Mucosa of rectum (tissue), 2 donors: ENCODE measurements at regions not wholly inside any gene's neighbourhood (a gene's known extent, or its start where the extent isn't known, plus 50 kb on each side); places are given as distances from the start of the nearest gene placed in this dataset.

Experiments
- H3K27ac ChIP-seq, 2 donors: one replicate each; pipeline ENCODE4 v1.7.0; 2013; ENCODE audit warnings: inconsistent platforms in 2 of 2, low read depth in 2 of 2, low read length in 2 of 2
- H3K27me3 ChIP-seq, 2 donors: one replicate each; pipeline ENCODE4 v1.7.0; 2013; ENCODE audit warnings: low read length in 2 of 2; ENCODE audit not compliant: control insufficient read depth in 2 of 2, insufficient read depth in 2 of 2
- H3K36me3 ChIP-seq, 2 donors: one replicate each; pipeline ENCODE4 v1.7.0; 2013; ENCODE audit warnings: low read length in 2 of 2; ENCODE audit not compliant: control insufficient read depth in 2 of 2, insufficient read depth in 2 of 2
- H3K4me1 ChIP-seq, 2 donors: one replicate each; pipeline ENCODE4 v1.7.0; 2013; ENCODE audit warnings: low read length in 2 of 2, mild to moderate bottlenecking in 1 of 2; ENCODE audit not compliant: control insufficient read depth in 2 of 2, insufficient read depth in 2 of 2
- H3K4me3 ChIP-seq, 2 donors: one replicate each; pipeline ENCODE4 v1.7.0; 2013; ENCODE audit warnings: low read length in 2 of 2
- H3K9ac ChIP-seq, 2 donors: one replicate each; pipeline ENCODE4 v1.7.0; 2013; ENCODE audit warnings: low read length in 2 of 2, low read depth in 1 of 2, mild to moderate bottlenecking in 1 of 2
- H3K9me3 ChIP-seq, 2 donors: one replicate each; pipeline ENCODE4 v1.7.0; 2013; ENCODE audit warnings: low read length in 2 of 2; ENCODE audit not compliant: control insufficient read depth in 2 of 2
- donor health status: healthy.
- donor health status: Normal muscosa, but diverticular disease.

GRCh38 chr17:31750578-31750977 lies 108.5 kb downstream of the COPRS start:
- H3K9ac ChIP-seq = no peak overlapping the region
- H3K27ac ChIP-seq = no peak overlapping the region
- peaks cover 10 to 11% of the 10 kb centered on the region in 2 donors for H3K4me1 ChIP-seq
- no peaks in the 10 kb centered on the region for H3K27me3 ChIP-seq
- no peak overlapping the region for H3K4me3 ChIP-seq
- no peaks in the 10 kb centered on the region for H3K36me3 ChIP-seq
- H3K9me3 ChIP-seq = no peaks in the 10 kb centered on the region

- no peak overlapping the region for H3K27ac ChIP-seq
- no peaks in the 10 kb centered on the region for H3K36me3 ChIP-seq
- H3K9ac ChIP-seq = no peak overlapping the region
- H3K27me3 ChIP-seq = no peaks in the 10 kb centered on the region
- peaks cover 11 to 13% of the 10 kb centered on the region in 2 donors for H3K4me1 ChIP-seq
- H3K4me3 ChIP-seq = no peak overlapping the region
- no peaks in the 10 kb centered on the region for H3K9me3 ChIP-seq
Observed at GRCh38 chr17:31748881-31749280, 110.2 kb downstream of the COPRS start.

GRCh38 chr17:31746884-31747495 lies 112.1 kb downstream of the COPRS start:
- H3K9me3 ChIP-seq = no peaks in the 10 kb centered on the region

GRCh38 chr17:31745964-31746600 lies 113.0 kb downstream of the COPRS start:
- H3K9me3 ChIP-seq = no peaks in the 10 kb centered on the region
- H3K27me3 ChIP-seq = no peaks in the 10 kb centered on the region
- H3K36me3 ChIP-seq = no peaks in the 10 kb centered on the region
- no peak overlapping the region for H3K4me3 ChIP-seq
- H3K9ac ChIP-seq = no peak overlapping the region
- no peak overlapping the region for H3K27ac ChIP-seq
- peaks cover 3 to 4% of the 10 kb centered on the region in 2 donors for H3K4me1 ChIP-seq

More at GRCh38 chr17:31746884-31747495, 112.1 kb downstream of the COPRS start:
- Histone ChIP-seq H3K9ac (no peak overlapping the region), H3K4me3 (no peak overlapping the region), H3K27me3 (no peaks in the 10 kb centered on the region), H3K36me3 (no peaks in the 10 kb centered on the region), H3K27ac (no peak overlapping the region), H3K4me1 (peaks cover 3 to 4% of the 10 kb centered on the region in 2 donors)

GRCh38 chr17:31744511-31744951 lies 114.5 kb downstream of the COPRS start:
- Histone ChIP-seq H3K27ac (no peak overlapping the region), H3K4me1 (peaks cover 3 to 4% of the 10 kb centered on the region in 2 donors), H3K9me3 (no peaks in the 10 kb centered on the region), H3K4me3 (no peak overlapping the region), H3K27me3 (no peaks in the 10 kb centered on the region), H3K36me3 (no peaks in the 10 kb centered on the region), H3K9ac (no peak overlapping the region)

- no peak overlapping the region for H3K4me3 ChIP-seq
- H3K4me1 ChIP-seq = peaks cover 3 to 4% of the 10 kb centered on the region in 2 donors
- no peak overlapping the region for H3K27ac ChIP-seq
Observed at GRCh38 chr17:31743797-31744196, 115.2 kb downstream of the COPRS start.

GRCh38 chr17:31741371-31741770 lies 117.7 kb downstream of the COPRS start:
- no peak overlapping the region for H3K27ac ChIP-seq
- no peaks in the 10 kb centered on the region for H3K36me3 ChIP-seq
- no peaks in the 10 kb centered on the region for H3K27me3 ChIP-seq
- no peak overlapping the region for H3K9ac ChIP-seq
- H3K4me3 ChIP-seq = no peak overlapping the region
- H3K9me3 ChIP-seq = no peaks in the 10 kb centered on the region
- peaks cover 3 to 4% of the 10 kb centered on the region in 2 donors for H3K4me1 ChIP-seq

More at GRCh38 chr17:31743797-31744196, 115.2 kb downstream of the COPRS start:
- H3K9ac ChIP-seq = no peak overlapping the region
- no peaks in the 10 kb centered on the region for H3K9me3 ChIP-seq
- H3K36me3 ChIP-seq = no peaks in the 10 kb centered on the region
- H3K27me3 ChIP-seq = no peaks in the 10 kb centered on the region

- Histone ChIP-seq H3K4me1 (peaks cover 0 to 4% of the 10 kb centered on the region in 2 donors), H3K27ac (no peak overlapping the region), H3K9ac (no peak overlapping the region), H3K9me3 (no peaks in the 10 kb centered on the region), H3K36me3 (no peaks in the 10 kb centered on the region), H3K27me3 (no peaks in the 10 kb centered on the region), H3K4me3 (no peak overlapping the region)
Observed at GRCh38 chr17:31740611-31741082, 118.4 kb downstream of the COPRS start.

GRCh38 chr17:31738996-31739699 lies 119.9 kb downstream of the COPRS start:
- H3K4me1 ChIP-seq = no peaks in the 10 kb centered on the region
- no peak overlapping the region for H3K4me3 ChIP-seq
- no peak overlapping the region for H3K9ac ChIP-seq
- no peak overlapping the region for H3K27ac ChIP-seq
- no peaks in the 10 kb centered on the region for H3K27me3 ChIP-seq
- no peaks in the 10 kb centered on the region for H3K36me3 ChIP-seq
- no peaks in the 10 kb centered on the region for H3K9me3 ChIP-seq

- Histone ChIP-seq H3K4me1 (no peaks in the 10 kb centered on the region), H3K4me3 (no peak overlapping the region), H3K9me3 (no peaks in the 10 kb centered on the region), H3K27me3 (no peaks in the 10 kb centered on the region), H3K27ac (no peak overlapping the region), H3K9ac (no peak overlapping the region), H3K36me3 (no peaks in the 10 kb centered on the region)
Observed at GRCh38 chr17:31738488-31738887, 120.6 kb downstream of the COPRS start.
